ENCODE measurements at regions not wholly inside any gene's neighbourhood (a gene's known extent, or its start where the extent isn't known, plus 50 kb on each side); places are given as distances from the start of the nearest gene placed in this dataset.

- Histone ChIP-seq H3K36me3 (ENCODE audit: insufficient read depth, insufficient read length, low read length) (no peaks in the 10 kb centered on the region), H3K9ac (ENCODE audit: insufficient read length, low read depth) (no peak overlapping the region), H3K9me3 (ENCODE audit: insufficient read depth, low read length) (no peaks in the 10 kb centered on the region), H3K27me3 (ENCODE audit: insufficient read depth, insufficient read length) (no peaks in the 10 kb centered on the region), H3K4me3 (ENCODE audit: insufficient read length, low read depth) (no peak overlapping the region), H3K4me1 (ENCODE audit: insufficient read depth, insufficient read length) (no peaks in the 10 kb centered on the region)
- TF ChIP-seq YY1 (IDR thresholded peaks at IDR 0.05; ENCODE audit: insufficient read depth, insufficient read length) (no peak), ZNF274 (IDR thresholded peaks at IDR 0.05; ENCODE audit: low read depth, low read length) (no peak), SUZ12 (IDR thresholded peaks at IDR 0.05; ENCODE audit: extremely low read depth, insufficient read depth, insufficient read length) (no peak)
- DNase-seq (ENCODE audit: low read depth, low spot score): no peak
Observed at GRCh38 chr7:155885167-155886155, 73.2 kb upstream of the SHH start.

- H3K4me1 ChIP-seq (ENCODE audit: insufficient read depth, insufficient read length): no peaks in the 10 kb centered on the region
- TF ChIP-seq SUZ12 (IDR thresholded peaks at IDR 0.05; ENCODE audit: extremely low read depth, insufficient read depth, insufficient read length) (no peak), YY1 (IDR thresholded peaks at IDR 0.05; ENCODE audit: insufficient read depth, insufficient read length) (no peak), ZNF274 (IDR thresholded peaks at IDR 0.05; ENCODE audit: low read depth, low read length) (no peak)
- no peak overlapping the region for H3K9ac ChIP-seq (ENCODE audit: insufficient read length, low read depth)
- no peaks in the 10 kb centered on the region for H3K36me3 ChIP-seq (ENCODE audit: insufficient read depth, insufficient read length, low read length)
- no peak for DNase-seq (ENCODE audit: low read depth, low spot score)
- no peaks in the 10 kb centered on the region for H3K9me3 ChIP-seq (ENCODE audit: insufficient read depth, low read length)
- no peaks in the 10 kb centered on the region for H3K27me3 ChIP-seq (ENCODE audit: insufficient read depth, insufficient read length)
- no peak overlapping the region for H3K4me3 ChIP-seq (ENCODE audit: insufficient read length, low read depth)
Observed at GRCh38 chr7:155884225-155885166, 72.2 kb upstream of the SHH start.

GRCh38 chr7:155883491-155884224 lies 71.4 kb upstream of the SHH start:
- no peaks in the 10 kb centered on the region for H3K9me3 ChIP-seq (ENCODE audit: insufficient read depth, low read length)
- no peaks in the 10 kb centered on the region for H3K27me3 ChIP-seq (ENCODE audit: insufficient read depth, insufficient read length)
- H3K4me1 ChIP-seq (ENCODE audit: insufficient read depth, insufficient read length): no peaks in the 10 kb centered on the region
- H3K4me3 ChIP-seq (ENCODE audit: insufficient read length, low read depth): no peak overlapping the region
- no peaks in the 10 kb centered on the region for H3K36me3 ChIP-seq (ENCODE audit: insufficient read depth, insufficient read length, low read length)
- no peak for DNase-seq (ENCODE audit: low read depth, low spot score)
- no peak overlapping the region for H3K9ac ChIP-seq (ENCODE audit: insufficient read length, low read depth)
- TF ChIP-seq YY1 (IDR thresholded peaks at IDR 0.05; ENCODE audit: insufficient read depth, insufficient read length) (no peak), SUZ12 (IDR thresholded peaks at IDR 0.05; ENCODE audit: extremely low read depth, insufficient read depth, insufficient read length) (no peak), ZNF274 (IDR thresholded peaks at IDR 0.05; ENCODE audit: low read depth, low read length) (no peak)

DNA sequence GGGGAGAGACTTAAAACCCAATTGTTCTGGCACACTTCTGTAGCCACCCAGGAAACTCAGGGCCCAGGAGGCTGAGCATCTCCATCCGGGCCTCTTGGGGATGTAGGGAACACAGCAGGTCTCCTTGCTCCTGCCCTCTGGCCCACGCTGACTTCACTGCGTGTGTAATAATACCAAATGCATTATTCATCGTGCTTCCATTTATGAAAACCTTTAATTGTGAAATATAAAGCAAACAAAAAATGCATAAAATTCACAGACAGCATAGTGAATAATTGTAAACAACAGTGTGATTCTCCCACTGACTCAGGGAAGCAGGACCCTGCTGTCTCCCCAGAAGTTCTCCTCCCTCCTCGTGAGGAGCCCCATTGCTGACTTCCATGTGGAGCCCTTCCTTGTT lies 70.3 kb upstream of the SHH start:
- Histone ChIP-seq H3K27me3 (ENCODE audit: insufficient read depth, insufficient read length) (no peaks in the 10 kb centered on the region), H3K4me1 (ENCODE audit: insufficient read depth, insufficient read length) (no peaks in the 10 kb centered on the region), H3K9me3 (ENCODE audit: insufficient read depth, low read length) (no peaks in the 10 kb centered on the region), H3K9ac (ENCODE audit: insufficient read length, low read depth) (no peak overlapping the region), H3K4me3 (ENCODE audit: insufficient read length, low read depth) (no peak overlapping the region), H3K36me3 (ENCODE audit: insufficient read depth, insufficient read length, low read length) (no peaks in the 10 kb centered on the region)
- no peak for DNase-seq (ENCODE audit: low read depth, low spot score)
- no peak for TF ChIP-seq ZNF274 (IDR thresholded peaks at IDR 0.05; ENCODE audit: low read depth, low read length)
- TF ChIP-seq YY1 (IDR thresholded peaks at IDR 0.05; ENCODE audit: insufficient read depth, insufficient read length): no peak
- no peak for TF ChIP-seq SUZ12 (IDR thresholded peaks at IDR 0.05; ENCODE audit: extremely low read depth, insufficient read depth, insufficient read length)

DNA sequence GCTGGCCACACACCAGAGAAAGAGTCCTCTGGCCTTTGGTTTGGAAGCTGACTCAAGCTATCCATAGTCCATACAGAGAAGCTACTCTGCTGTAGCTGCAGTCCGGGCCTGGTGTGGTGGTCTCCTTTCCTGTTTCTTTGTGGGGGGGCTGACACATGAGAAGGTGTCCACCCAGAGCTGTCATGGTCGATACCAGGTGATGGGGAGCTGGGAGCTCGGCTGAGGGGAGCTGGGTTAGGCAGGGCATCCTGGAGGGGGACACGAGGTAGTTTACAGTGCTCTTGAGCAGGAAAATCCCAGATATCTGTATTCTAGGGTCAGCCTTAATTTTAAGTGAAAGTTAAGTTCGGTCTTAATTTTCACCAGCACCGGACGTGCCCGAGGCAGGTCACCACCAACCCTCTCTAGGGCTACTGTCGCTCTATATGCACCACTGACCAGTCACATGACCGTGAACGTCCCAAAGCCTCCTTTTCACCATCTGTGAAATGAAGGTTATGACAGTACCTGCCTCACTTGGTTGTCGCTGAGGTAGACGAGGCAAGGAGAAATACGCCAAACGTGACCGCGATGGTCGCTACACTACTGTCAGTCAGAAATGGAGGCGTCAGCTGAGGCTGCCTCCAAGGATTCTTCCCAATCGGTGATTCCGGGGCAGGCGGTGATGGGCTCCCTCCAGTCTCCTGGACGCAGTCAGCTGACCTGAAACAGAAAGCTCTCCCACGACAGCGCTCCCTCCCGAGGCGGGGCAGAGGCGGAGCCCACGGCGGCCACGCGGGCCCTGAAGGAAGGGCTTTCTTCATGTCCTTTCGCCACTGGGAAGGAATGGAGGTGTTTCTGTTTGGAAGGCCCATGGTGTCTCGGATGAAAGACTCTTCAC lies 69.4 kb upstream of the SHH start:
- no peak overlapping the region for H3K4me3 ChIP-seq (ENCODE audit: insufficient read length, low read depth)
- H3K36me3 ChIP-seq (ENCODE audit: insufficient read depth, insufficient read length, low read length): no peaks in the 10 kb centered on the region
- H3K9ac ChIP-seq (ENCODE audit: insufficient read length, low read depth): no peak overlapping the region
- DNase-seq (ENCODE audit: low read depth, low spot score): no peak
- H3K9me3 ChIP-seq (ENCODE audit: insufficient read depth, low read length): no peaks in the 10 kb centered on the region
- H3K27me3 ChIP-seq (ENCODE audit: insufficient read depth, insufficient read length): no peaks in the 10 kb centered on the region
- TF ChIP-seq SUZ12 (IDR thresholded peaks at IDR 0.05; ENCODE audit: extremely low read depth, insufficient read depth, insufficient read length) (no peak), ZNF274 (IDR thresholded peaks at IDR 0.05; ENCODE audit: low read depth, low read length) (no peak), YY1 (IDR thresholded peaks at IDR 0.05; ENCODE audit: insufficient read depth, insufficient read length) (no peak)
- no peaks in the 10 kb centered on the region for H3K4me1 ChIP-seq (ENCODE audit: insufficient read depth, insufficient read length)

- Histone ChIP-seq H3K4me3 (ENCODE audit: insufficient read length, low read depth) (no peak overlapping the region), H3K9me3 (ENCODE audit: insufficient read depth, low read length) (no peaks in the 10 kb centered on the region), H3K27me3 (ENCODE audit: insufficient read depth, insufficient read length) (no peaks in the 10 kb centered on the region), H3K4me1 (ENCODE audit: insufficient read depth, insufficient read length) (no peaks in the 10 kb centered on the region), H3K9ac (ENCODE audit: insufficient read length, low read depth) (no peak overlapping the region), H3K36me3 (ENCODE audit: insufficient read depth, insufficient read length, low read length) (no peaks in the 10 kb centered on the region)
- no peak for DNase-seq (ENCODE audit: low read depth, low spot score)
- TF ChIP-seq SUZ12 (IDR thresholded peaks at IDR 0.05; ENCODE audit: extremely low read depth, insufficient read depth, insufficient read length) (no peak), ZNF274 (IDR thresholded peaks at IDR 0.05; ENCODE audit: low read depth, low read length) (no peak), YY1 (IDR thresholded peaks at IDR 0.05; ENCODE audit: insufficient read depth, insufficient read length) (no peak)
Observed at GRCh38 chr7:155880721-155881120, 68.5 kb upstream of the SHH start.
